Kidney (tissue), 13 donors: ENCODE measurements at regions not wholly inside any gene's neighbourhood (a gene's known extent, or its start where the extent isn't known, plus 50 kb on each side); places are given as distances from the start of the nearest gene placed in this dataset.
"Not testable (repeated sequence)": the region's sequence is repeated elsewhere in the genome, so short reads cannot be mapped to it uniquely, and the experiment has no call there.

Source experiments
- DNase-seq, 5 donors: peaks; one replicate each; pipeline ENCODE4 v3.0.0-alpha.2; 2013 to 2020
- FAIRE-seq: peaks from 2 replicates; lab custom pipeline; 2012; peaks lifted over from hg19 to GRCh38; lab: Jason Lieb, UNC
- H3K27ac ChIP-seq, 2 donors: one replicate each; pipeline ENCODE4 v1.7.0; 2013; ENCODE audit warnings: low read depth in 2 of 2, low read length in 2 of 2, inconsistent platforms in 1 of 2
- H3K27me3 ChIP-seq: one replicate; pipeline ENCODE4 v1.7.1; 2013; ENCODE audit warnings: low read length, inconsistent platforms; ENCODE audit not compliant: control insufficient read depth, insufficient read depth
- H3K36me3 ChIP-seq, 3 donors: one replicate each; pipeline versions ENCODE4 v1.7.0 to v1.7.1; 2013; ENCODE audit warnings: low read length in 3 of 3, control low read depth in 1 of 3, inconsistent platforms in 1 of 3; ENCODE audit not compliant: insufficient read depth in 3 of 3, control insufficient read depth in 2 of 3
- H3K4me1 ChIP-seq, 3 donors: one replicate each; pipeline versions ENCODE4 v1.7.0 to v1.7.1; 2013; ENCODE audit warnings: low read length in 3 of 3, inconsistent platforms in 1 of 3, low read depth in 1 of 3; ENCODE audit not compliant: control insufficient read depth in 2 of 3, insufficient read depth in 2 of 3
- H3K4me3 ChIP-seq, 3 donors: one replicate each; pipeline versions ENCODE4 v1.7.0 to v1.8.1; 2013; ENCODE audit warnings: low read length in 3 of 3, control low read depth in 1 of 3, inconsistent platforms in 1 of 3
- H3K9ac ChIP-seq, 3 donors: one replicate each; pipeline versions ENCODE4 v1.7.0 to v1.7.1; 2013; ENCODE audit warnings: low read length in 3 of 3, control low read depth in 1 of 3, inconsistent platforms in 1 of 3
- H3K9me3 ChIP-seq, 3 donors: one replicate each; pipeline versions ENCODE4 v1.7.0 to v1.7.1; 2013; ENCODE audit warnings: low read length in 3 of 3, control low read depth in 1 of 3, inconsistent platforms in 1 of 3; ENCODE audit not compliant: control insufficient read depth in 2 of 3, insufficient read depth in 1 of 3
- CTCF ChIP-seq: IDR thresholded peaks from 3 replicates; pipeline ENCODE4 v1.5.1; 2012; ENCODE audit warnings: mild to moderate bottlenecking, moderate library complexity, borderline replicate concordance; ENCODE audit not compliant: insufficient read depth; ENCODE audit errors: extremely low read depth
- intact Hi-C: fragments of 100-400 bp; cut with DNase I; formaldehyde crosslinking; loops from one replicate; pipeline ENCODE4 v1.11.1; 2022
- donor health status: control.
- donor health status: control.
- donor health status: control.
- donor health status: control.
- donor health status: control.
- donor health status: DM: yes; HTN: yes; CAD: no.
- donor health status: Normal renal cell carcinoma (clear cell type).

- Histone ChIP-seq H3K9ac (no peak overlapping the region), H3K9me3 (no peaks in the 10 kb centered on the region), H3K27me3 (no peaks in the 10 kb centered on the region), H3K36me3 (no peaks in the 10 kb centered on the region), H3K4me1 (no peaks in the 10 kb centered on the region), H3K27ac (no peak overlapping the region), H3K4me3 (no peak overlapping the region)
- FAIRE-seq: no peak
- DNase-seq: no peak
- no peak for TF ChIP-seq CTCF
- intact Hi-C loops: no loop called here
Observed at GRCh38 chr13:58480061-58480460, 848.5 kb downstream of the PCDH17 start.

- intact Hi-C loops: no loop called here
- no peaks in the 10 kb centered on the region for H3K4me1 ChIP-seq
Observed at GRCh38 chr13:58488251-58488650, 856.7 kb downstream of the PCDH17 start.

GRCh38 chr13:58495668-58496067 lies 864.1 kb downstream of the PCDH17 start:
- H3K4me1 ChIP-seq: no peaks in the 10 kb centered on the region
- H3K9ac ChIP-seq: no peak overlapping the region
- H3K4me3 ChIP-seq: no peak overlapping the region
- no peak for DNase-seq
- peak; percentile 62 for FAIRE-seq
- no peaks in the 10 kb centered on the region for H3K27me3 ChIP-seq
- H3K36me3 ChIP-seq: no peaks in the 10 kb centered on the region
- intact Hi-C loops: no loop called here
- TF ChIP-seq CTCF: no peak
- no peak overlapping the region for H3K27ac ChIP-seq
- no peaks in the 10 kb centered on the region for H3K9me3 ChIP-seq

More at GRCh38 chr13:58488251-58488650, 856.7 kb downstream of the PCDH17 start:
- FAIRE-seq (no peak), DNase-seq (no peak)
- H3K27ac ChIP-seq: no peak overlapping the region
- H3K4me3 ChIP-seq: no peak overlapping the region
- TF ChIP-seq CTCF: no peak
- no peaks in the 10 kb centered on the region for H3K36me3 ChIP-seq
- no peaks in the 10 kb centered on the region for H3K27me3 ChIP-seq
- no peak overlapping the region for H3K9ac ChIP-seq
- H3K9me3 ChIP-seq: no peaks in the 10 kb centered on the region

- H3K4me3 ChIP-seq: no peak overlapping the region
- no peak overlapping the region for H3K27ac ChIP-seq
- H3K4me1 ChIP-seq: no peaks in the 10 kb centered on the region
- H3K27me3 ChIP-seq: no peaks in the 10 kb centered on the region
- H3K36me3 ChIP-seq: no peaks in the 10 kb centered on the region
- no peak overlapping the region for H3K9ac ChIP-seq
- no peak for TF ChIP-seq CTCF
- H3K9me3 ChIP-seq: no peaks in the 10 kb centered on the region
- intact Hi-C loops: no loop called here
- no peak for DNase-seq
- no peak for FAIRE-seq
Observed at GRCh38 chr13:58500938-58501337, 869.4 kb downstream of the PCDH17 start.

GRCh38 chr13:58504202-58504700 lies 872.7 kb downstream of the PCDH17 start:
- H3K4me3 ChIP-seq, H3K4me1 ChIP-seq, FAIRE-seq, H3K27ac ChIP-seq, intact Hi-C loops, H3K9ac ChIP-seq, H3K9me3 ChIP-seq, H3K36me3 ChIP-seq, H3K27me3 ChIP-seq: not testable (repeated sequence)
- peak in 1 of 5 donors; percentile 59 for DNase-seq
